WTC11 (cell line): ENCODE measurements at regions not wholly inside any gene's neighbourhood (a gene's known extent, or its start where the extent isn't known, plus 50 kb on each side); places are given as distances from the start of the nearest gene placed in this dataset.

Experiments
- ATAC-seq: fragments of 200-7000 bp; cut with Tn5 transposase; 2 replicates; pipeline ENCODE4 v1.10.0; 2021; ENCODE audit warnings: mild to moderate bottlenecking, moderate library complexity
- CTCF ChIA-PET: fragments of 300-600 bp; sonication (Branson Sonifier 250); formaldehyde crosslinking; loops from one replicate; lab custom pipeline; 2021; ENCODE audit warnings: antibody characterized with exemption; lab: Charles Lee
- POLR2A ChIA-PET: fragments of 350-600 bp; sonication (Branson Sonifier 250); formaldehyde crosslinking; loops from one replicate; lab custom pipeline; 2021; ENCODE audit warnings: antibody characterized with exemption; lab: Charles Lee
- DNase-seq: peaks from one replicate; pipeline ENCODE4 v3.0.0; 2021; ENCODE audit warnings: low spot score
- H3K27ac Mint-ChIP-seq: 2 replicates; pipeline ENCODE4 v1.8.0; 2021; ENCODE audit warnings: mixed read lengths
- H3K27me3 Mint-ChIP-seq: 2 replicates; pipeline ENCODE4 v1.8.0; 2021; ENCODE audit warnings: low read depth, mild to moderate bottlenecking, moderate library complexity, mixed read lengths
- H3K36me3 Mint-ChIP-seq: 2 replicates; pipeline ENCODE4 v1.8.0; 2021; ENCODE audit warnings: mixed read lengths
- H3K4me1 Mint-ChIP-seq: 2 replicates; pipeline ENCODE4 v1.8.0; 2022; ENCODE audit warnings: mixed read lengths
- H3K4me3 Mint-ChIP-seq: 2 replicates; pipeline ENCODE4 v1.8.0; 2021; ENCODE audit warnings: mild to moderate bottlenecking, moderate library complexity, mixed read lengths
- H3K9me3 Mint-ChIP-seq: 2 replicates; pipeline ENCODE4 v1.8.0; 2021; ENCODE audit warnings: mixed read lengths
- AR ChIP-seq: fragments of 250-450 bp; sonication (Bioruptor Pico); IDR thresholded peaks from 2 replicates; pipeline ENCODE4 v1.9.0; 2021; ENCODE audit warnings: mild to moderate bottlenecking
- CREB1 ChIP-seq: sonication (generic); formaldehyde crosslinking; IDR thresholded peaks from 2 replicates; pipeline ENCODE4 v1.8.0; 2023; ENCODE audit warnings: mild to moderate bottlenecking, missing genetic modification reagents
- FOXP1 ChIP-seq: sonication (generic); formaldehyde crosslinking; IDR thresholded peaks from 2 replicates; pipeline ENCODE4 v1.8.0; 2022; ENCODE audit warnings: missing genetic modification reagents, mild to moderate bottlenecking, moderate library complexity, borderline replicate concordance
- FOXP4 ChIP-seq: sonication (generic); formaldehyde crosslinking; IDR thresholded peaks from 2 replicates; pipeline ENCODE4 v1.8.0; 2022; ENCODE audit warnings: mild to moderate bottlenecking, missing genetic modification reagents
- HMGA2 ChIP-seq: fragments of 250-450 bp; sonication (Bioruptor Pico); IDR thresholded peaks from 2 replicates; pipeline ENCODE4 v1.4.0; 2021; ENCODE audit warnings: mild to moderate bottlenecking, moderate library complexity
- MLX ChIP-seq: sonication (generic); formaldehyde crosslinking; IDR thresholded peaks from 2 replicates; pipeline ENCODE4 v1.8.1; 2023; ENCODE audit warnings: mild to moderate bottlenecking, missing genetic modification reagents, moderate library complexity
- NR1H2 ChIP-seq: sonication (generic); formaldehyde crosslinking; IDR thresholded peaks from 2 replicates; pipeline ENCODE4 v1.9.0; 2021; ENCODE audit warnings: mild to moderate bottlenecking, moderate library complexity, missing genetic modification reagents
- PREB ChIP-seq: sonication (generic); formaldehyde crosslinking; IDR thresholded peaks from 2 replicates; pipeline ENCODE4 v1.8.1; 2022; ENCODE audit warnings: mild to moderate bottlenecking, missing genetic modification reagents, moderate library complexity, borderline replicate concordance
- RORB ChIP-seq: fragments of 250-450 bp; sonication (Bioruptor Pico); IDR thresholded peaks from 2 replicates; pipeline ENCODE4 v1.9.0; 2021; ENCODE audit warnings: mild to moderate bottlenecking
- SOX15 ChIP-seq: fragments of 250-450 bp; sonication (Bioruptor Pico); IDR thresholded peaks from 2 replicates; pipeline ENCODE4 v1.9.0; 2021; ENCODE audit warnings: mild to moderate bottlenecking
- STAT6 ChIP-seq: sonication (generic); formaldehyde crosslinking; conservative IDR thresholded peaks from 2 replicates; pipeline ENCODE4 v1.8.1; 2023; ENCODE audit warnings: mild to moderate bottlenecking, low read depth, missing genetic modification reagents, moderate library complexity
- TCF7 ChIP-seq: sonication (generic); formaldehyde crosslinking; IDR thresholded peaks from 2 replicates; pipeline ENCODE4 v1.8.0; 2022; ENCODE audit warnings: mild to moderate bottlenecking, low read depth, missing genetic modification reagents, moderate library complexity
- TP53 ChIP-seq: sonication (generic); formaldehyde crosslinking; IDR thresholded peaks from 2 replicates; pipeline ENCODE4 v1.8.1; 2023; ENCODE audit warnings: mild to moderate bottlenecking, missing genetic modification reagents
- ZNF232 ChIP-seq: sonication (generic); formaldehyde crosslinking; IDR thresholded peaks from 2 replicates; pipeline ENCODE4 v1.8.0; 2022; ENCODE audit warnings: mild to moderate bottlenecking, missing genetic modification reagents
- ZNF416 ChIP-seq: fragments of 250-450 bp; sonication (Bioruptor Pico); IDR thresholded peaks from 2 replicates; pipeline ENCODE4 v1.9.0; 2021; ENCODE audit warnings: mild to moderate bottlenecking, inconsistent platforms
- ZNF423 ChIP-seq: fragments of 250-450 bp; sonication (Bioruptor Pico); IDR thresholded peaks from 2 replicates; pipeline ENCODE4 v2.1.2; 2022; ENCODE audit warnings: mild to moderate bottlenecking, moderate library complexity
- TF ChIP-seq, protein P1 (sequence below): sonication (generic); formaldehyde crosslinking; IDR thresholded peaks from 2 replicates; pipeline ENCODE4 v1.8.1; 2023; ENCODE audit warnings: mild to moderate bottlenecking, missing genetic modification reagents, moderate library complexity

DNA sequence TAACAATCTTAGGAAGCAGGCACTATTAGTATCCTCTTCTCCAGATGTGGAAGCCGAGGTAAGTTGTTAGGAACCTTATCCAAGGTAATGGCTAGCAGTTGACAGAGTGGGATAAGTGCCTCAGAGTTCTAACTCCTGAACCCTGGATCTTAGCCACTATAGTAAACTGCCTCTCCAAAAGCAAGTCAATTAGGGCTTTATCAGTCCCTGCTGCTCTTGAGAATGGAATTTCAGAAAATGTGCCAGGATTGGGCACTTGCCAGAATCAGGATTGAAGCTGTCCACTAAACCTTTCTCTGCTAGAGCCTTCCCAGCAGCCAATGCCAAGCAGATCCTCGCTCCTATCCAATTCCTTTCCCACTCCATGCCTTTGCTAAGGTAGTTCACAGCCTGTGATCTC is 777.5 kb upstream of the POM121L12 start:
- no peak overlapping the region for H3K27ac Mint-ChIP-seq
- no peak for DNase-seq
- no peak overlapping the region for H3K4me3 Mint-ChIP-seq
- no peak for TF ChIP-seq CREB1 (CRISPR knock-in tag)
- no peak for TF ChIP-seq ZNF232 (CRISPR knock-in tag)
- no peak for TF ChIP-seq MLX (CRISPR knock-in tag)
- TF ChIP-seq HMGA2 = no peak
- no peak for TF ChIP-seq FOXP4 (CRISPR knock-in tag)
- TF ChIP-seq PREB (CRISPR knock-in tag) = no peak
- no peak for TF ChIP-seq FOXP1
- no peak for TF ChIP-seq ZNF423 (CRISPR knock-in tag)
- no peak for TF ChIP-seq STAT6 (CRISPR knock-in tag)
- TF ChIP-seq, protein P1, sequence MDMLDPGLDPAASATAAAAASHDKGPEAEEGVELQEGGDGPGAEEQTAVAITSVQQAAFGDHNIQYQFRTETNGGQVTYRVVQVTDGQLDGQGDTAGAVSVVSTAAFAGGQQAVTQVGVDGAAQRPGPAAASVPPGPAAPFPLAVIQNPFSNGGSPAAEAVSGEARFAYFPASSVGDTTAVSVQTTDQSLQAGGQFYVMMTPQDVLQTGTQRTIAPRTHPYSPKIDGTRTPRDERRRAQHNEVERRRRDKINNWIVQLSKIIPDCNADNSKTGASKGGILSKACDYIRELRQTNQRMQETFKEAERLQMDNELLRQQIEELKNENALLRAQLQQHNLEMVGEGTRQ = no peak
- no peak for TF ChIP-seq NR1H2 (CRISPR knock-in tag)
- no peak for TF ChIP-seq TP53 (CRISPR knock-in tag)
- no peak for TF ChIP-seq TCF7
- TF ChIP-seq AR (CRISPR knock-in tag) = no peak
- TF ChIP-seq RORB (CRISPR knock-in tag) = no peak
- no peak for TF ChIP-seq ZNF416 (CRISPR knock-in tag)
- TF ChIP-seq SOX15 (CRISPR knock-in tag) = no peak
- H3K27me3 Mint-ChIP-seq = no peaks in the 10 kb centered on the region; the same call in 1 of the 2 replicates
- peaks cover 7% of the 10 kb centered on the region; the same call in 1 of the 2 replicates for H3K9me3 Mint-ChIP-seq
- ATAC-seq = no peak
- POLR2A ChIA-PET = no interaction called here
- peaks cover 16% of the 10 kb centered on the region for H3K4me1 Mint-ChIP-seq
- H3K36me3 Mint-ChIP-seq = peaks cover 4% of the 10 kb centered on the region; the same call in 1 of the 2 replicates
- CTCF ChIA-PET = no interaction called here
